GM08714 (cell line): ENCODE measurements at regions not wholly inside any gene's neighbourhood (a gene's known extent, or its start where the extent isn't known, plus 50 kb on each side); places are given as distances from the start of the nearest gene placed in this dataset.

Experiments
- H3K4me3 ChIP-seq: fragments of 200-500 bp; sonication (Bioruptor generic); 2 replicates; pipeline ENCODE4 v1.5.1; 2014; ENCODE audit warnings: mild to moderate bottlenecking, low read length, inconsistent platforms
- ZNF274 ChIP-seq: IDR thresholded peaks from 2 replicates; pipeline ENCODE4 v1.6.1; 2012; ENCODE audit warnings: mild to moderate bottlenecking, low read depth, low read length

- no peak for TF ChIP-seq ZNF274
- no peak overlapping the region for H3K4me3 ChIP-seq
These were observed 481.0 kb upstream of the TNP1 start for GRCh38 chr2:217340899-217341298.

- no peak for TF ChIP-seq ZNF274
- H3K4me3 ChIP-seq: no peak overlapping the region
These were observed 480.3 kb upstream of the TNP1 start for GRCh38 chr2:217340176-217340575.

- no peak overlapping the region for H3K4me3 ChIP-seq
- no peak for TF ChIP-seq ZNF274
These were observed 479.9 kb upstream of the TNP1 start for GRCh38 chr2:217339753-217340152.

- TF ChIP-seq ZNF274: no peak
- H3K4me3 ChIP-seq: no peak overlapping the region
These were observed 478.5 kb upstream of the TNP1 start for GRCh38 chr2:217338306-217338916.

GRCh38 chr2:217337771-217338170 lies 477.9 kb upstream of the TNP1 start:
- TF ChIP-seq ZNF274: no peak
- H3K4me3 ChIP-seq: no peak overlapping the region

GRCh38 chr2:217336694-217337093 lies 476.8 kb upstream of the TNP1 start:
- H3K4me3 ChIP-seq: no peak overlapping the region
- no peak for TF ChIP-seq ZNF274

- no peak for TF ChIP-seq ZNF274
- no peak overlapping the region for H3K4me3 ChIP-seq
These were observed 475.6 kb upstream of the TNP1 start for GRCh38 chr2:217335341-217335966.

- H3K4me3 ChIP-seq: no peak overlapping the region
- TF ChIP-seq ZNF274: no peak
These were observed 474.7 kb upstream of the TNP1 start for GRCh38 chr2:217334561-217334960.

- no peak for TF ChIP-seq ZNF274
- no peak overlapping the region for H3K4me3 ChIP-seq
These were observed 473.0 kb upstream of the TNP1 start for GRCh38 chr2:217332866-217333265.

GRCh38 chr2:217332417-217332791 lies 472.5 kb upstream of the TNP1 start:
- no peak for TF ChIP-seq ZNF274
- H3K4me3 ChIP-seq: no peak overlapping the region

GRCh38 chr2:217331523-217332416 lies 471.9 kb upstream of the TNP1 start:
- H3K4me3 ChIP-seq: no peak overlapping the region
- TF ChIP-seq ZNF274: no peak

GRCh38 chr2:217330647-217331046 lies 470.8 kb upstream of the TNP1 start:
- H3K4me3 ChIP-seq: no peak overlapping the region
- no peak for TF ChIP-seq ZNF274

- TF ChIP-seq ZNF274: no peak
- H3K4me3 ChIP-seq: no peak overlapping the region
These were observed 469.2 kb upstream of the TNP1 start for GRCh38 chr2:217329023-217329431.

GRCh38 chr2:217328622-217328978 lies 468.7 kb upstream of the TNP1 start:
- H3K4me3 ChIP-seq: no peak overlapping the region
- no peak for TF ChIP-seq ZNF274
